Osteocyte (in vitro differentiated cells): ENCODE measurements at regions not wholly inside any gene's neighbourhood (a gene's known extent, or its start where the extent isn't known, plus 50 kb on each side); places are given as distances from the start of the nearest gene placed in this dataset.

Experiments
- DNase-seq: peaks from one replicate; pipeline ENCODE4 v3.0.0; 2021; ENCODE audit warnings: mixed read lengths; ENCODE audit not compliant: unreplicated experiment; ENCODE audit errors: extremely low spot score
- H3K27ac Mint-ChIP-seq: one replicate; pipeline ENCODE4 v1.8.0; 2021; ENCODE audit warnings: mild to moderate bottlenecking, mixed read lengths; ENCODE audit not compliant: unreplicated experiment
- H3K27me3 Mint-ChIP-seq: one replicate; pipeline ENCODE4 v1.8.0; 2021; ENCODE audit warnings: mixed read lengths; ENCODE audit not compliant: unreplicated experiment
- H3K36me3 Mint-ChIP-seq: one replicate; pipeline ENCODE4 v1.8.0; 2021; ENCODE audit warnings: mixed read lengths; ENCODE audit not compliant: unreplicated experiment
- H3K4me1 Mint-ChIP-seq: one replicate; pipeline ENCODE4 v1.8.0; 2021; ENCODE audit warnings: mixed read lengths; ENCODE audit not compliant: unreplicated experiment
- H3K4me3 Mint-ChIP-seq: one replicate; pipeline ENCODE4 v1.8.0; 2021; ENCODE audit warnings: mild to moderate bottlenecking, moderate library complexity, mixed read lengths; ENCODE audit not compliant: unreplicated experiment
- H3K9me3 Mint-ChIP-seq: one replicate; pipeline ENCODE4 v1.8.0; 2021; ENCODE audit warnings: mixed read lengths; ENCODE audit not compliant: unreplicated experiment
- TF ChIP-seq, protein P1 (sequence below): fragments of 200-600 bp; sonication (generic); IDR thresholded peaks from 2 replicates; pipeline ENCODE4 v1.5.0; 2021; ENCODE audit warnings: antibody characterized with exemption, mild to moderate bottlenecking, moderate library complexity

- DNase-seq = no peak
- Mint-ChIP-seq H3K9me3 (no peaks in the 10 kb centered on the region), H3K27ac (no peak overlapping the region), H3K4me3 (no peak overlapping the region), H3K36me3 (no peaks in the 10 kb centered on the region), H3K27me3 (peaks cover 61% of the 10 kb centered on the region), H3K4me1 (peaks cover 12% of the 10 kb centered on the region)
- TF ChIP-seq, protein P1, sequence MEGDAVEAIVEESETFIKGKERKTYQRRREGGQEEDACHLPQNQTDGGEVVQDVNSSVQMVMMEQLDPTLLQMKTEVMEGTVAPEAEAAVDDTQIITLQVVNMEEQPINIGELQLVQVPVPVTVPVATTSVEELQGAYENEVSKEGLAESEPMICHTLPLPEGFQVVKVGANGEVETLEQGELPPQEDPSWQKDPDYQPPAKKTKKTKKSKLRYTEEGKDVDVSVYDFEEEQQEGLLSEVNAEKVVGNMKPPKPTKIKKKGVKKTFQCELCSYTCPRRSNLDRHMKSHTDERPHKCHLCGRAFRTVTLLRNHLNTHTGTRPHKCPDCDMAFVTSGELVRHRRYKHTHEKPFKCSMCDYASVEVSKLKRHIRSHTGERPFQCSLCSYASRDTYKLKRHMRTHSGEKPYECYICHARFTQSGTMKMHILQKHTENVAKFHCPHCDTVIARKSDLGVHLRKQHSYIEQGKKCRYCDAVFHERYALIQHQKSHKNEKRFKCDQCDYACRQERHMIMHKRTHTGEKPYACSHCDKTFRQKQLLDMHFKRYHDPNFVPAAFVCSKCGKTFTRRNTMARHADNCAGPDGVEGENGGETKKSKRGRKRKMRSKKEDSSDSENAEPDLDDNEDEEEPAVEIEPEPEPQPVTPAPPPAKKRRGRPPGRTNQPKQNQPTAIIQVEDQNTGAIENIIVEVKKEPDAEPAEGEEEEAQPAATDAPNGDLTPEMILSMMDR = no peak
Measured at GRCh38 chr9:13446286-13446937, 166.9 kb upstream of the MPDZ start.

DNA sequence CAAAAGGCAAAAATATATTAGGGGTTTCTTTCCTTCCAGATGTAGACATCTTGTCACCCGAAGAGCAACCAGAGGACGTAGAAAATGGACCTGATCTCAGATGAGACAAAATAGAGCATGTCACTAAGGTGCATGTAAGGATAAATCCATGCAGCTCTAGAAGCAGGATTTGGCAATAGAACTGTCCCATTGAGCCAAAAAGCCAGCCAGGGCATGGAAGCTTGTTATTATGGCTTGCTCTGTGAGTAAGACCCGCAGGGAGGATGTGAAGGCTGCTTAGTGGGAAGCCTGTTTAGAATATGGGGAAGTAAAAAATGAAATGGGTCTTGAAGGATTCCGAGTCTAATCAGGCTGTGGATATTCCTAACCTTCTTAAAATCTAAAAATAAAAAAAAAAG lies 165.6 kb upstream of the MPDZ start:
- TF ChIP-seq, protein P1 = no peak
- H3K9me3 Mint-ChIP-seq = no peaks in the 10 kb centered on the region
- H3K36me3 Mint-ChIP-seq = no peaks in the 10 kb centered on the region
- peaks cover 61% of the 10 kb centered on the region for H3K27me3 Mint-ChIP-seq
- DNase-seq = no peak
- H3K4me1 Mint-ChIP-seq = peaks cover 12% of the 10 kb centered on the region
- H3K4me3 Mint-ChIP-seq = no peak overlapping the region
- no peak overlapping the region for H3K27ac Mint-ChIP-seq

DNA sequence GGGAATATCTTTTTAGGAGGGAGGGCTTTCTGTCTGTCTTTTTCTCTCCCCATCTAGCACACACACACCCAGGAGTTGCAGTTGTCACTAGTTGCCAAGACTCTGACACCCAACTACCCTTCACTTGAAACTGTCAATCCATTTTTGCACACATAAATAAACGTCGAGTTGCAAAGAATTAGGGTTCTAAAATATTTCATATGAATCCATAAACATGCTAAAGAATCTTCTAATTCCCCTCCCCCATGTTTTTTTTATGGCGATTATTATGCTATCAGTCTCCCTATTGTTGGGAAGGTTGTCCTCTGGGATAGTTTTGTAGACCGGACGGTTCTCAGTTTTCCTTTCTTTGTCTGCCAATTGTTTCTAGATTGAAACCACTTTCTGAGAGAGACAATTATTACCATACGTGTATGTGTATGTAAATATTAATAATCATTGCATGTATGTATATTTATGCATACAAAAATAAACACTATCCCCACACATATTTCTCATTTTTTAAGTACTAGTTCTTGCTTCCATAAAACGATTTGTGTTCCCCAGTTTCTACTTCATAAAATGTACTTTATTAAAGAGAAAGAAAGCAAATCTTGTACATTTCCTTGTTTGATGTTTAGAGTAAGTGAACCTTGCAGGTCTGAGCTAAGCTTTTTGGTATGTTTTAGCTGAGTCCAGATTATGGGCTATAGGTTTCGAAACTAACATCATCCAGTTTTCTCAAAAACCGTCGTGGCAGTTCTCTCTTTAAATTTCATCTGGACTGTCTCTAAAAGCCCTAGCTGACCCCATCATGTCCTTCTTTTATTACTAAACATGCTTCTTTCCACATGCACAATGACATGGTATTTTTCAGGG lies 165.0 kb upstream of the MPDZ start:
- Mint-ChIP-seq H3K9me3 (no peaks in the 10 kb centered on the region), H3K36me3 (no peaks in the 10 kb centered on the region), H3K4me3 (no peak overlapping the region), H3K27me3 (peaks cover 58% of the 10 kb centered on the region), H3K4me1 (peaks cover 12% of the 10 kb centered on the region), H3K27ac (no peak overlapping the region)
- TF ChIP-seq, protein P1 = no peak
- DNase-seq = no peak

DNA sequence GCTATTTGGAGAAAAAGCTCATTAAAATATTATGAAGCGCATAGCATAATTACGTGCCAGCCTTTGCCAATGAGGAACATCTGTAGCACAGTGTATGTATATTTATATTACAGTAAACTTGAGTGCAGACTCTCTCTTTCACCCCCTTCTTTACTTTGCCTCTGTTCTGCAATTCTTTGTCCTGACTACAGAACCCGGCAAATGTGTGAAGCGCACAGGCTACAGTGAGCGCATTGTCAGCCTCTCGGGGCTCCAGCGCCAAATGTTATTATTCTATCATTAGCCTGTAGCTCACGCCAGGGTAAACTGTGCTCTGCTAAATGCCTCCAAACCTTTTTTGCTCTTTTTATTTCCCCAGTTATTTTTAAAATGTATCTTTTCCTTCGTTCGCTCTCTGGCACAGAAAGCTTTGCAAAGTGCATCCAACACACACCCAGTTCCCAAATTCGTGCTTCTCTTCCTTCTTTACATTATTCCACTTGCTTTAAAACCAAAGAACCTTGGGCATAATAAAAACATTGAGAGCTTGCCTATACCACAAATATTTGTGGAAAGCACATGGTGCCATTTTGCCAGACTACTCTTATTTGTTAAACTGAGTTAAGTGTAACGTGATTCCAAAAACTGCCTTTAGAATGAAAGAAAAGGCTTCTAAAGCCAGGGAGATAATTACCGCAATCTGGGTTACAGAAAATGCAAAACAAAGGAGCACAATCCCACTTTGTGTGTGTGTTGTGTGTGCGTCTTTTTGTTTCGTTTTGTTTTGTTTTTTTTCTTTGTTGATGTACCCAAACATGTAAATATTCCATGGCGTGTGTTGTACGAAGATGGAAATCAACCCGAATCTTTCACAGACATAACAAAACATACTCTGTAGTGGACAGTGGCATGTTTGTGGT lies 164.1 kb upstream of the MPDZ start:
- Mint-ChIP-seq H3K4me1 (peaks cover 12% of the 10 kb centered on the region), H3K27ac (no peak overlapping the region), H3K36me3 (no peaks in the 10 kb centered on the region), H3K4me3 (no peak overlapping the region), H3K27me3 (peaks cover 55% of the 10 kb centered on the region), H3K9me3 (no peaks in the 10 kb centered on the region)
- TF ChIP-seq, protein P1 = no peak
- DNase-seq = no peak
